Fibroblast of skin of right quadriceps (primary cell): ENCODE measurements at regions not wholly inside any gene's neighbourhood (a gene's known extent, or its start where the extent isn't known, plus 50 kb on each side); places are given as distances from the start of the nearest gene placed in this dataset.

Experiments
- DNase-seq: peaks from one replicate; pipeline ENCODE4 v3.0.0-alpha.2; 2013

DNA sequence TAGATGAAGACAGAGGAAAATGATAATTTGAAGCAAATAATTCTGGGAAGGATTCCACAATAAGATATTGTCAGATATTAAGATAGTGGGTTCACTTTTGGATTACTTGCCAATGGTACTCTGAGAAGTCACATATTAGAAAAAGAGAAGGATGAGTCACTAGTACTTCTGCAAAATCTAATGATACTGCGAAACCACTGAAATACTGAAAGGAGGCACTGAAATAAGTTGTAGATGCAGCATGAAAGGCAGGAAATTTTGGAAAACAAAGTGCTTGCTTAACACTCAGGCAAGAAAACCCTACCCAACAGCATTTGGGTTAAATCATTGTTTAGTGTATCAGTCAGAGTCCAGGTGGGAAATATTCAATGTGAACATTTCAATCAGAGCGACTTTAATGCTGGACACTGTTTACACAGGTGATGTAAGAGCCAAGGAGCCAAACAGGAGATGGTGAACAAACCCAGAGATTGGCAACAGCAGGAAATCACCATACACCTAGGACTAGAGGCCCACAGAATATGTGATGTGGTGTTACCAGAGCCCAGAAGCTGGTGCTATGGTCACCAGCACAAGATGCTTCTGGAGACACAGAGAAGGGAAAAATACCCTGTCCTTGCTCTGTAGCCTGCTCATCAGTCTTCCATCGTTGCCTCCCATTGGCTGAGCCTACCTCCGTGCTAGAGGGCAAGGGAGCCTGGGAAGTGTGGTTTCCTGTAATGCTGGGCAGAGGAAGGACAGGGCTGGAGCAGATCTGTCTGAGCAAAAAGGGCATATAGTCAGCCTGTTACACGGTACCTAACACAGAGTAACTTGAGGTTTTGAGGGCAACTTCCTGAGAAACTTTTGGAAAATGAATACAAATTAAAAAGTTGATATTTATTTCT lies 204.7 kb upstream of the ITGA4 start:
- no peak for DNase-seq

DNA sequence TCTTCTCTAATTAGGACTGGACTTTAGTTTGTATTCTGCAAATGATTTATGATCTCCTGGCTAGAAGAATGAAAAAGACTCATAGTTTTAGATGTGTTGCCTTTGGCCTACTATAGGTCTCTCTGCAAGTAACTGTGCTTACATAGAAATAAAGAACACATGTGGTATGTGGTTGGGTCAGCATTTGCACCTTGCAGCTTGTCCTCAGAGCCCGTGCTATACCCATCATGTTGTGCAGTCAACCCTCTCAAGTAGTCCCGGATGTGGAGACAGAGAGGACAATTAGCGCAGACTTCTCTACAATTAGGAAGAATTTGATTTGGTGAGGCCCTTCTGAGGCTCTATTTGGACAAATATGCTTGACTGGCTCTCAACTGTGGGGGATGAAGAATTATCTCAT lies 203.7 kb upstream of the ITGA4 start:
- no peak for DNase-seq

DNA sequence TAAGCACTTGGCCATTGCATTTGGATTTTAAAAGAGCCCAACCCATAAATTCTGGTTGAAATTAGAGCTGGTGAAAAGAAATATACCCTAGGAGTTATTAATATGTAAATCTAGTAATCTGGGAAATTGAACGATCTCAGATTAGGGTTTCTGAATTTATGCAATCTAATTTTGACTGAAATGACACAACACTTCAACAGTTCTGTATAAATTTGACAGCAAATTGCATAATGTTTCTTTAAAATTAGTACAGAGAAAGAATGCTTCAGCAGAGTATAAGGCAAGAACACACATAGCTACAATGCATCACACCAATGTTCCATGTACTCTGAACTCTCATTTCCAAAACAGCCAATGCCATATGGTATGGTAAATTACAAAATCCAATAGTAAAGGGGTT lies 201.5 kb upstream of the ITGA4 start:
- peak; percentile 11 for DNase-seq

DNA sequence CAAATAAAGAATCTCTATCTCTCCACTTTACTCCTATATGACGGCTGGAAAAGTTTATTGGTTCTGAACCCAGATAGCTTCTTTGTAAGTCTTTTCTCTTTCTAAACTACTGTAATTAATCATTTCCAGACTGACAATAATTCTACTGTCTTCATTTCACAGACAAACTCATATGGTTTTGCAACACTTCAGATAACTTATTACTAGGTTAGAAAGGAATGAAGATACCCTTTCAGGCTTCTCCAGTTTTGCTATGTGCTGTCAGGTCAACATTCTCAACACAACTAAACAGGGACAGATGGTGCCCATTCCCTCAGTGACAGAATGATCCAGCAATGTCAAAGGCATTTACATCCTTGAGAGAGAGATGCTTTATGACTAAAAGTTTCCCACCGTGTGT lies 198.5 kb upstream of the ITGA4 start:
- DNase-seq: peak; percentile 96

DNA sequence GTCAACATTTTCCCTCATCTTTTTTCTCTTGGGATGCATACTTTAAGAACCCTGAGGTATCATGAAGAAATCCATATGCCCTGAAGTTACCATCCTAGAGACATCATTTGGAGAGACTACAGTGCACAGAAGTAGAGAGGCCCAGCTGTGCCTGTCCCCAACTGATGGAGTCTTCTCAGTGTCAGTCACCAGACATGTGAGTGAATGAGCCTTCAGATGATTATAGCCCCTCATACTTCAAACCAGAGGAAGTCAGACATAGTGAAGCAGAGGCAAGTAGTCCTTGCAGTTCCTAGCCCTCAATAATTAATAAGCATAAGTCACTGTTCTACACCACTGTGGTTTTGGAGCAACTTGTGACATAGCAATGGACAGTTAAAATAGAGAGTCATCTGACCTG lies 194.4 kb upstream of the ITGA4 start:
- DNase-seq: no peak

DNA sequence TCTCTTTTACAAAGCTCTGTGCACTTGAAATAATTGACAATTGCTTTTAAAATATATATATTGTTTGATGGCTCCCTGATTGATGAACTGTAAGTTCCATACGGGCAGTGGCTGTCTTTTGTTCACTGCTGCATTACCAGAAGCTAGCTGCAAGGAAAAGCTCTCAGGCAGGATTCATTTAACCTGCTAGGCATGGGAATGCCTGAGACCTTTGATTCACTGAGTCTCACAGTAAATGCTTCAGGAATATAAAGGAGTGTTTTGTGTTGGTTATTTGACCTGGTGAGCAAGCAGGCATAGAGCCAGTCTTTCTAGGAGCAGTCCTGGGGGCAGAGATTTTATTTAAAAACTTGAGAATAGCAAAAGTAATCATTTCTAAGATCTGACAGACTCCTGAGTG lies 193.2 kb upstream of the ITGA4 start:
- no peak for DNase-seq

DNA sequence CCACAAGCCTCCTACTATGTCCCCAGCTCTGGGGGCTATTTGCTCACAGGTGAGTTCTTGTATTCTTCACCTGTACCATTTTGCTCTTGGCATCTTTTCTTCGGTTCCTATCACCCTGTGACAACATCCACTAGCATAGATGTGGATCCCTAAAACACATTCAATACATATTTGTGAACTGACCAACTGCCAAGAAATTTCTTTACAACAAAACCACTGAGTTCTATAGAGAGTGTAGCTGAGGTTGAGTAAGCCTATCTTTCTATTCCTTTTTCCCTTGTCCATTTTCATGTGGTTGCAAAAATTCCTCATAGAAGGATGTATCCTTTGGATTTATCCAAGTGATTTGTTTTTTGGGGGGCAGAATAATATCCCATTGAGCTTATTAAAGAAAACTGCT lies 192.7 kb upstream of the ITGA4 start:
- peak; percentile 47 for DNase-seq

DNA sequence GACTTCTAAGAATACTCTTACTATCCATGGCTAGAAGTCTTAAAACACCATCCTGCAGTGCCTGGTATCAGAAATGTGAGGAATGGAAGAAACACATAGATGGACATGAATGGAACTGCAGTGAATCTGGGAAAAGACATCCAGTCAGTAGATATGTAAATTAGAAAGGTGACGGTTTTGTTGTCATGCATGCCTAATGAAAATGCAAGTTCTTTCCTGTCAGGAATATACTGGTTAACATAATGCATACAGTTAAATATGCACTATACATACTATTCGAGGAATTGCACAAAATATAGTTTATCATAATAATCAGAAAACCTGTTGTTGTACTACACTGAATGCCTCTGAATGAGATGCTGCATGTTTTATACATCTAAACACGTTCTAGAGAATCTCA lies 190.6 kb upstream of the ITGA4 start:
- DNase-seq: no peak

DNA sequence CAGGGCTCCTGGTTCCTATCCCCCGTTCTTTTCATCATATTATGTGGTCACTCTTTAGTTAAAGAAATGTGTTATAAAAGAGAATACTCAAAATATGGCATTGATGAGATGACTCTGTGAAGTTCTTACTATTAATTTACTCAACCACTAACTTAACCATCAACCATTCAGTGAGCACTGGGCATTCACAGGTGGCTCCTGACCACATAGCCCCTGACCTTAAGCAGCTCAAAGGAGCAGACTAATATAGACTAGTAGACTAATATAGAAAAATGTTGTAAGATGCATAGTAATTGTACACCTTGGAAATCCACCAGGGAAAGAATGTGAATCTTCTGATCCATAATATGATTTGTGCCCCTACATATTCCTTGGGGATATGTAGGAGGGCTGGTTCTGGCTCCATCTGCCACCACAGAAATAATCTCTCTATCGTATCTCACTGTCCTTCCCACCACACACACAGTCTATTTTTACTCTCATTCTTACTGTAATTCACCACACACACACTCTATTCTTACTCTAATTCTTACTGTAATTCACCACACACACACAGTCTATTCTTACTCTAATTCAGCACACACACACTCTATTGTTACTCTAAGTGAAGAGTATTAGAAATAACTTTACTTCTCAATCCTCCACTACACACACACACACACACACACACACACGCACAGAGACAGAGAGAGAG lies 188.9 kb upstream of the ITGA4 start:
- DNase-seq: peak; percentile 18

DNA sequence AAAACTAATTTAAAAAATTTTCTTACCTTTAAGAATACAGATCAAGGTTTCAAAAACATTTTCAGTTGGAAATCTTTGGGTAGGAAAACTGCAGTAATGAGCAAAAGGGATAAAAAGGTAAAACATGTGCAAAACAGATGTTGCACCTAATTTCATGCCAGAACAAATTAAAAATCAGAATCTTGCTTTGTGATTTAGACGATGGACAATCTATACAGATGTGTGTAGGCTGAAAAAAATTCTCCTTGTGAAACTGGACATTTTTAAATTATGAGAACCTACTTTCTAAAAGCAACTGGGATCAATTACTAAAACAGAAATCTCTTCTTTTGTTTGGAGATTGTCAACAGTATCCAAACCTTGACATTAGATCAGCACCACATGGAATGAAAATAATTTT lies 183.2 kb upstream of the ITGA4 start:
- DNase-seq: no peak

DNA sequence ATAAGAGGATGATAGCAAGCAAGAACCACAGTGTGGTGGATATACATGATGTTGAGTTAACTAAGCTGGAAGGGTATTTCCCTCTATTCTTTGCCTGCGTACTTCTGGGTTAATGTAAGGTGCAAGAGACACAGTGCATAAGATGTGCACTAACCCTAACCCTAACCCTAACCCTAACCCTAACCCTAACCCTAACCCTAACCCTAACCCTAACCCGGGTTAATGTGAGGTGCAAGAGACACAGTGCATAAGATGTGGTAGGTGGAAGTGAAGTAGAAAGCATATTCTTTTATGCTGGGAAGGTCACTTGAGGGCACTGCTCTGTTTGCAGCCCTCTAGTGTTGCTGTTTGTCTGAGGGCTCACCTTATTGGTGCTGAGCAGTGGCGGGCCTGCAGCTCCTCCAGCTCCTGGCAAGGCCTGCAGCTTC lies 181.5 kb upstream of the ITGA4 start:
- DNase-seq: no peak

DNA sequence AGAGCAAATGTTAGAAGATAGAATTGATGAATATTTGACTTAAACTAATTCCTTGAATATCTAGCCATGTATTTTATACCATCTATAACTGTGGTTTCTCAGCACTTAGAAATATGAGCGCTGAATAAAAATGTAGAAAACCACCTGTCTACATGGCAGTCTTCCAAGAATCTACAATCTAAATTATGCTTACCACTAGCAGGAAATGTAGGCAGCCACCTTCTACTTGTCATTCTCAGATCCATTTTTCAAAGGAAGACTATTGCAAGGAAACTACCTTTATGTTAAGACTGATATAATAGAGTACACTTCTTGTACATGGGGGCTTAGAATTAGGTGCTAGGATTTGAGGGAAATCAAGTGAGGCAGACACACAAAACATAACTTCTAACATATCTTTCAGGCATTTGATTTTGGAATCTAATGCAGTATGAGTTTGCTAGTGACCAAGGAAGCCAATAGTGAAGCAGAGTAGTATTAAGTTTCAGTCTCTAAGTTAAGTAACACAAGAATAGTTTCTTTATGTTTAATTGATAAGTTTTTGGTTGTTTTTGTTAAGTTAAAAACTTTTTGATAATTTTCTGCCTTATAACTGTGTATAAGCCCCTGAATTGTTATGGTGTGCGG lies 175.9 kb upstream of the ITGA4 start:
- DNase-seq: no peak

DNA sequence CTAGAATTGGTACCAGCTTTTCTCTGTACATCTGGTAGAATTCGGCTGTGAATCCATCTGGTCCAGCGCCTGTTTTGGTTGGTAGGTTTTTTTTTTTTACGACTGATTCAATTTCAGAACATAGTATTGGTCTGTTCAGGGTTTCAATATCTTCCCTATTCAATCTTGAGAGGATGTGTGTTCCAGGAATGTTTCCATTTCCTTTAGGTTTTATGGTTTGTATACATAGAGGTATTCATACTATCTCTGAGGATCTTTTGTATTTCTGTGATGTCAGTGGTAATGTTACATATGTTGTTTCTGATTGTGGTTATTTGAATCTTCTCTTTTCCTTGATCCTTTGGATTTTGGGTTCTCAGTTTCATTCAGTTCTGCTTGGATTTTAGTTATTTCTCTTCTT lies 172.1 kb upstream of the ITGA4 start:
- no peak for DNase-seq

DNA sequence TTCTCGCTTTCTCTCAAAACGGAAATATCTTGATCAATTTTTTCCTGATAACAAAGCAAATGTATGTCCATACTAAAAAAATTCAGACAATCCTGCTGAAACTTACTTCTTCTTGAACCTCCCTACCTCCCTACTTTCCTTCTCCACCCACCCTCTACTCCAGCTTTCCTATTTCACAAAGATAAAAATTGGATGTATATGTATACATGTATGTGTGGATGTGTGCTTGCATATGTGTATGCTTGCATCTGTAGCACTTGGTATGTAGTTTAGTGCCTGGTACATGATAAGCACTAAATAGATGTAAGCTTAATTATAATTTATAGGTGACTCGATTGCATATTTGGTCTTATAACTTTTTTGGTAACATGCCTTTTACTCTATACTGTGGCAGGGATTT lies 167.5 kb upstream of the ITGA4 start:
- DNase-seq: no peak

DNA sequence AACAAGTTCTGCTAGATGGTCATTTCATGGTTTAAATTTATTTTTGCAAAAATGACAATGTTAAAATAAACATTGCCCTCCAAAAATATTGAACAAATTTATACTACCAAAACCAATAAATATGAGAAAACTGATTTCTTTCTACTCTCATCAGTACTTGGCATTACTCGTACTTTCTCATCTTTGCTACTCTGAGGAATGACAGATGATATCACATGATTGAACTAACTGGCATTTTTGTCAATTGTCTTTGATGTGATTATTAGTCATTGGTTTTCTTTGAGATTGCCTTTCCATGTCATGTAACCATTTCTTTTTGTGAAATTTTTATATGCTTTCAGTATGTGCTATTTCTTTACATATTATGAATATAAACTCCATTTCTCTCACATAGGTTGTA lies 167.0 kb upstream of the ITGA4 start:
- no peak for DNase-seq

DNA sequence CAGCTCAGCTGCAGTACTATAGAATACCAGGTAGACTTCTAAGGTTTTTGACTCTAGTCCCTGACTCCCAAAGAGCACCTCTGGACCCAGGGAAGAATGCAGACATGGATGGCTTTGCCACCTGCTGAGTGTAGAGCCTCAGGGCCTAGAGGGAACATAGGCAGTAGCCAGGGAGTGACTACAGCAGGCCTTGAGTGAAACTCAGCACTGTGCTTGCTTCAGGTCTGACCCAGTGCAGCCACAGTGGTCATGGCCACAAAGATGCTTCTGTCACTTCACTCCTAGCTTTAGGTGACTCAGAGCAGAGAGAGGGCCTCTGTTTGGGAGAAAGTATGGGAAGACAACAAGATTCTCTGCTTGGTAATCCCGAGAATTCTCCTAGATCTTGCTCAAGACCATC lies 162.2 kb upstream of the ITGA4 start:
- DNase-seq: no peak

DNA sequence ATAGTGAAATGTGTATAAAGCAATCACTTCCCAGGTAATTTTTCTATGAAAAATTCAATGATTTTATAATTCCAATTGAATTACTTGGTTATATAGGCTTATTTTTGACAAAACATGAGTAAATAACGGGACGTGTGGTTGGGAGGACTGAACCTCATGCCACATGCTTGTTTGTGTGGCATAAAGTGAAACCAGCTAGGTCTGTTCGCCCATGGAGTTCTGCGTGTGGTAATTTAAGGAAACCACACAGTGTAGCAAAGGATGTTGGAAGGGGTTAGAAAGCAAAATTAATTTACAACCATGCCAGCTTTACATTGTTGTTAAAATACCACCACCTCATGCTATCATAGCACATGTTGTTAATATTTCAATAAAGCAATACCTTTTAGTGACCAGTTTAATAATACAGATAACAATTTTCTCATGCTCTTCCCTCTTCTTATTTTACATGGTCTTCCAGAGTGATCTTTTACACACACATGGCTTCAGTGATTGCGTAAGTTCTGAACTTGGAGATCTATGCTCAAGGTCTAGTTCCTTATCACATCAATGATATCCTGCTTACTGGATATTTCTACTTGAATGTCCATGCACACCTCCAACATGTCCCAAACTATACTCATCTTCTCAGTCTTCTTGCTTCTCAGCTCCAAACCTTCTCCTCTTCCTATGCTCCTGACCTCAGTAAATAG lies 156.4 kb upstream of the ITGA4 start:
- no peak for DNase-seq

DNA sequence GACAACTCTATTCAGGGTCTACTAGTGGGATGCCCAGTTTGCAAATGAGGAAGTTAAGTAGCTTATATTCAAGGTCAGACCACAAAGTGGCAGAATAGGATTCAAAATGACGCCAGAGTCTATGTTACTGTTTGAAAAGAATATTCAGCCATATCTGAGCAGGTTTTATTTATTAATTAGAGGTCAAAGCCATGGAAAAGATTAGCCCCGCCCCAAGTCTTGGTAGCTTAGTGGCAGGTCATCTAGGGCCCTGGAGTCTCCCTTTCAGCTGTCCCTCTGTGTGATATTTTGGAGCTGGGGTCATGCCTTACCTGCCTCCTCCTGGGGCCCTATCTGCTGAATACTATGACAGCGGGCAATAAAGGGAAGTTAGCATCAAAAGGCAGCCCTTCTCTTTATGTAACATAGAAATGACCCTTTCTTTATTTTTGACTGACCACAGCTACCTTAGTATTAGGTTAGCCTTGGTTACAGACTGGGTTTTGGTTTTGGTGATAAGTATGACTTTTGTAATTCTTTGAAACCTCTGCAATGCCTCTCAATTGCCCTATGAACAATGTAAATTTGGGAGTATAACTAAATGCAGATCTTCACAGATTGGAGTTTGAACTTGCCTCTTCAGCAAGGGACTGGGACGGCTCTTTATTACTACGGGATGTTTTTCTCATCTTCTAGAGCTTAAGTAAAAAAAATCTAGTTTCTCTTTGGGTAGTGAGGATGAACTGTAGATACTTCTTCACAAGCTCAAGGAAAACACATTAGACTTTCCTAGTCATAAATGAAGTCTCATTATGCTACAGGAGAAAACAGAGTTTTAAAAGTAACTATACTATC lies 153.0 kb upstream of the ITGA4 start:
- no peak for DNase-seq

DNA sequence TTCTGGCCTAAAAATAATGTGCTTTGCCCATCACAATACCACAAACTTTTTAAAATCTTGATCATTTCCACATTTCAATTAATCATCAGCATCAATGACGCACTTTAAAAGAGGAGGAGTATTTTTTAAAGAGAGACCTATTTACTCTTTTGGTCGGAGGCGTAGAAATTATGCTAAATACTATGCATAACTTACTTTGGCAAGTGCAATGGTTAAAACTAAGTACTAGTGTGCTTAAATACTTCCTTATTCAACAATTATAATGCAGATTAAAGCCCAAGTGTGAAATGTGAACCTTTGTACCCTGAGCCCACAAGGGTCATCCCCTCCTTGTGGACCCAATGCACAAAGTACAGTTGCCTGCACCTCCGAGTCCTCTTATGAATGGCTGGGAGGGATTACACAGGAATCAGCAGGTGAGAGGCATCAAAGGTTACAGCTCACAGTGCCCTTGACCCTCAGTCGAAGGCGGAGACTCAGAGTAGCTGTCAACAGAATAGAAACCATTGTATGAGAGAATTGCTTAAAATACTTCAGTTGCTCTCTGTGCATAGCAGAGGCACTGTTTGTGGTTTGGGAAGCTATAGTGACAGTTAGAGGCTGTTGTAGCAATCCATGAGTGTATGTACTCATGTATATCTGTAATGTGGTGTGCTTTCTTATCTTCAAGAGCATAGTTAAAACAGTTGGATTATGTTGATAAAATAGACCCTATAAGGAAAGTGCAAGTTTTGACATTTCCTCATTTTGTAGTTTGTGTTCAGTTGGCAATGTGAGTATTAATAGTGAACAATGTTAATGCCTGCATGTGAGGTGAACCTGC lies 151.7 kb upstream of the ITGA4 start:
- no peak for DNase-seq

DNA sequence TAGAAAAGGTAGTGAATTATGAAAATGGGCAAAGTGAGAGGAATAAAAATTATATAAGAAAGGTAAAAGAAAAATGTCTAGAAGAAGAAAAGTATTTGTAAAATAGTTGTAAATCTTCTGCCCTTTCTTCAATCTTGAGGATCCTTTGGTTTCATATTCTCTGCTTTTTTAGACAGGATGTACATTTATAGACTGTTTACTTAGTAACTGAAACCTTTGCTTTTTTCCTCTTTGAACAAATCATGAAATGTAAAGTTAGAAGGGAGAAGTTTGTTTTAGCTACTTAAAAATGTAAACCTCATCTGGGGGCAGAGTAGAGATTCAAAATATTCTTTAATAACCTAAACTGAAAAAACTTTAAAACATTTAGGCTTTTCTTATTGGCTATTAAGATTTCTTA lies 150.4 kb upstream of the ITGA4 start:
- DNase-seq: no peak

DNA sequence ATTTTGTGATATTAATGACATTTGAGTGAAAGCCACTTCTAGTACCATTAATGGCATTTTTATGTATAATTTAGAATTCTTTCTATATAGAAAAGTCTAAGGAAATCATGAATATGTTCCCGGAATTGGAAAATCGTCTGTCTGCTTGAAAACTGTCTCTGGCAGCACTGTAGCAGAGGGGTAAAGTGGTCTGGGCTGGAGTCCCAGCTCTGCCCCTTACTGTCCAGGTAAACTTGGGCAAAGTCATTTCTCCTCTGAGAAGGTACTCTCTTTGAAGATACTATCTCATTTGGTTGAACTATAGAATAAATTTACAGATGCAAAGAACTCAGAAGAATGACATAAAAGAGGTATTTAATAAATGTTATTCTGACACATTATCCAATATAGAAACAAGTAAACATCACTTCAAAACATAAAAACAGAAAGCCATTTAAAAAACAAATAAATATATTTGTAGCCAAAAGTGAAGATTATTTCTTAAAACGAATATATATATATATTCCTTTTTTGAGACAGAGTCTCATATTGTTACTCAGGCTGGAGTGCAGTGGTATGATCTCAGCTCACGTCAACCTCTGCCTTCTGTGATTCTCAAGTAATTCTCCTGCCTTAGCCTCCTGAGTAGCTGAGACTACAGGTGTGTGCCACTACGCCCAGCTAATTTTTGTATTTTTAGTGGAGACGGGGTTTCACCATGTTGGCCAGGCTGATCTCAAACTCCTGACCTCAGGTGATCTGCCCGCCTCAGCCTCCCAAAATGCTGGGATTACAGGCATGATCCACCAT lies 149.8 kb upstream of the ITGA4 start:
- no peak for DNase-seq
